Endothelial cell of umbilical vein (primary cell): ENCODE measurements at regions not wholly inside any gene's neighbourhood (a gene's known extent, or its start where the extent isn't known, plus 50 kb on each side); places are given as distances from the start of the nearest gene placed in this dataset.

Experiments
- BruUV-seq: library from RNA; stranded (reverse); fragments of 400-500 nt; replicated peaks from 2 replicates; lab custom pipeline; 2021; lab: Mats Ljungman, UMichigan
- CTCF ChIA-PET: fragments of 300-600, 350-600 bp; sonication (Branson Sonifier 250); formaldehyde crosslinking; loops from one replicate; lab custom pipeline; 2021; ENCODE audit warnings: antibody characterized with exemption, inconsistent platforms; lab: Charles Lee
- POLR2A ChIA-PET: fragments of 300-600, 350-600 bp; sonication (Branson Sonifier 250); formaldehyde crosslinking; loops from one replicate; lab custom pipeline; 2021; ENCODE audit warnings: antibody characterized with exemption, inconsistent platforms; lab: Charles Lee
- DNase-seq: peaks from one replicate; pipeline ENCODE4 v3.0.0-alpha.2; 2011; ENCODE audit warnings: low read depth, low spot score
- FAIRE-seq: peaks from 2 replicates; lab custom pipeline; 2011; peaks lifted over from hg19 to GRCh38; lab: Jason Lieb, UNC
- H2AFZ ChIP-seq: 2 replicates; pipeline ENCODE4 v1.6.0; 2012; ENCODE audit warnings: low read depth, low read length, control low read depth, inconsistent platforms
- H3K27ac ChIP-seq: 2 replicates; pipeline ENCODE4 v1.5.1; 2011; ENCODE audit warnings: low read depth, mild to moderate bottlenecking, control low read depth, low read length, moderate library complexity; ENCODE audit not compliant: insufficient read depth
- H3K27me3 ChIP-seq, 2 experiments: 2 replicates each; pipeline versions ENCODE4 v1.6.0 to v1.6.1; 2011; ENCODE audit warnings: low read length in 2 of 2, mixed read lengths in 1 of 2; ENCODE audit not compliant: control insufficient read depth in 2 of 2, insufficient read depth in 2 of 2
- H3K36me3 ChIP-seq, 2 experiments: 2 replicates in 1 of 2; 3 replicates in 1 of 2; pipeline ENCODE4 v1.5.1; 2011; ENCODE audit warnings: low read length in 2 of 2, mild to moderate bottlenecking in 1 of 2, moderate library complexity in 1 of 2; ENCODE audit not compliant: control insufficient read depth in 2 of 2, insufficient read depth in 2 of 2; ENCODE audit errors: extremely low read depth in 1 of 2
- H3K4me1 ChIP-seq: 3 replicates; pipeline ENCODE4 v1.5.1; 2011; ENCODE audit warnings: mild to moderate bottlenecking, low read length; ENCODE audit not compliant: control insufficient read depth, insufficient read depth; ENCODE audit errors: extremely low read depth
- H3K4me2 ChIP-seq: 2 replicates; pipeline ENCODE4 v1.6.1; 2011; ENCODE audit warnings: low read length, control low read depth, mixed read lengths; ENCODE audit not compliant: insufficient read depth
- H3K4me3 ChIP-seq, 3 experiments: fragments of 200-600 bp in 1 of 3; sonication (generic), shearing (Covaris generic) in 1 of 3; replicated peaks in 1 of 3; 2 replicates each; pipeline ENCODE4 v1.5.1; 2011 to 2016; ENCODE audit warnings: control low read depth in 3 of 3, low read length in 3 of 3, mild to moderate bottlenecking in 2 of 3, inconsistent platforms in 1 of 3, low read depth in 1 of 3, moderate library complexity in 1 of 3; ENCODE audit not compliant: insufficient read depth in 1 of 3
- H3K79me2 ChIP-seq: 2 replicates; pipeline ENCODE4 v1.6.0; 2012; ENCODE audit warnings: low read length, inconsistent platforms; ENCODE audit not compliant: control insufficient read depth, insufficient read depth
- H3K9ac ChIP-seq: replicated peaks from 2 replicates; pipeline ENCODE3; 2011; ENCODE audit warnings: low read length, control low read depth; ENCODE audit not compliant: insufficient read depth; ENCODE audit errors: extremely low read depth
- H3K9me1 ChIP-seq: replicated peaks from 3 replicates; pipeline ENCODE4 v1.6.0; 2011; ENCODE audit warnings: mild to moderate bottlenecking, low read length; ENCODE audit not compliant: control insufficient read depth, insufficient read depth; ENCODE audit errors: extremely low read depth
- H3K9me3 ChIP-seq: replicated peaks from 2 replicates; pipeline ENCODE4 v1.5.1; 2012; ENCODE audit warnings: low read length, inconsistent platforms; ENCODE audit not compliant: control insufficient read depth, insufficient read depth
- H4K20me1 ChIP-seq: replicated peaks from 2 replicates; pipeline ENCODE3; 2011; ENCODE audit warnings: mild to moderate bottlenecking, low read length; ENCODE audit not compliant: control insufficient read depth, insufficient read depth; ENCODE audit errors: extremely low read depth
- EZH2 ChIP-seq: IDR thresholded peaks from 2 replicates; pipeline ENCODE4 v1.6.1; 2012; ENCODE audit warnings: borderline replicate concordance, low read depth, mild to moderate bottlenecking, moderate library complexity, low read length, inconsistent platforms; ENCODE audit not compliant: severe bottlenecking
- FOS ChIP-seq: IDR thresholded peaks from 2 replicates; pipeline ENCODE4 v1.6.1; 2011; ENCODE audit warnings: mild to moderate bottlenecking, low read length, moderate library complexity, borderline replicate concordance; ENCODE audit not compliant: insufficient read depth
- GATA2 ChIP-seq: IDR thresholded peaks from 2 replicates; pipeline ENCODE4 v1.7.0; 2011; ENCODE audit warnings: low read depth, mild to moderate bottlenecking, moderate library complexity, mixed read lengths, low read length; ENCODE audit not compliant: insufficient read length, insufficient read depth
- JUN ChIP-seq: IDR thresholded peaks from 2 replicates; pipeline ENCODE4 v1.6.1; 2011; ENCODE audit warnings: borderline replicate concordance, low read depth; ENCODE audit not compliant: insufficient read length, insufficient read depth
- MYC ChIP-seq: IDR thresholded peaks from one replicate; pipeline ENCODE4 v1.6.1; 2011; ENCODE audit warnings: mild to moderate bottlenecking, low read depth, low read length
- POLR2A ChIP-seq: IDR thresholded peaks from 2 replicates; pipeline ENCODE4 v1.6.1; 2012; ENCODE audit warnings: low read depth, mild to moderate bottlenecking, control low read depth, low read length
- POLR2AphosphoS5 ChIP-seq: IDR thresholded peaks from 2 replicates; pipeline ENCODE4 v1.6.1; 2012; ENCODE audit warnings: low read depth, mild to moderate bottlenecking, control low read depth, low read length, moderate library complexity; ENCODE audit not compliant: insufficient read depth
- dilution Hi-C: fragments of 300-500 bp; cut with MboI; formaldehyde crosslinking; loops from one replicate; pipeline ENCODE4 v1.15.0; 2019; ENCODE audit warnings: low sequenced_read_pairs; ENCODE audit not compliant: extremely low pct_ligation_motif_present
- intact Hi-C: fragments of 100-400 bp; cut with micrococcal nuclease; formaldehyde crosslinking; loops from one replicate; pipeline ENCODE4 v1.10.0; 2022
- TF ChIP-seq, protein P1 (sequence below): IDR thresholded peaks from 2 replicates; pipeline ENCODE4 v1.6.1; 2011; ENCODE audit not compliant: insufficient read depth, insufficient read length
- TF ChIP-seq, protein P2 (sequence below), 2 donors: IDR thresholded peaks; 1 replicate in 1 of 2; 2 replicates in 1 of 2; pipeline ENCODE4 v1.5.1; 2011; ENCODE audit warnings: low read length in 2 of 2, mild to moderate bottlenecking in 2 of 2, moderate library complexity in 2 of 2, control low read depth in 1 of 2, inconsistent platforms in 1 of 2, low read depth in 1 of 2; ENCODE audit not compliant: insufficient read depth in 1 of 2; ENCODE audit errors: extremely low read depth in 1 of 2

DNA sequence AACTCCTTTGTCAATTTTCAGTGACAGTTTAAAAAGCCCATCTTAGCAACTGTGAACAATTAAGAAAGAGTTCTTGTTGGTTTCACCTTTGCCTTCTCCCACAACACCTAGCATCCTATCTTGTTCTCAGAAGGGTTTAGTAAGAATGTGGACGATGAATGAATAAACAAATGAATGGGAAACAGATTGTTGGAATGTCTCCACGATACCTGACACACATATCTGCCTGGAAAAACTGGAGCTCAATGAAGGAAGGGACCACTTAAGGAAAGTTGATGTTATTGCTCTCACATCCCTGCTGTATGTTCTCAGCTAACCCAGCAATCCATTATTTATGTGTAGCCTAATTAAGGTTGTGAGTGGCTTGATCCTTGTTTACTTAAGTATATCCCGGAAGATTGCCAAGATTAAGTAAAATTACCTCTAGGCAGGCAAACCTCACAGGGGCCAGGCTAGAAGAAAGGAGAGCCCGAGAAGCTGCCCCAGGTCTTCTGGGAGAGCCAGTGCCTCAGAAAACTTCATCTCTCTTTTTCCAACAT is 286.4 kb downstream of the NXPE2 start:
- dilution Hi-C loops = no loop called here
- H4K20me1 ChIP-seq = no peaks in the 10 kb centered on the region
- H3K4me2 ChIP-seq = no peak overlapping the region
- BruUV-seq = no TSS peak
- H3K9me1 ChIP-seq = no peaks in the 10 kb centered on the region
- no peak overlapping the region for H3K4me3 ChIP-seq
- H3K4me1 ChIP-seq = no peaks in the 10 kb centered on the region
- ChIA-PET POLR2A (no interaction called here), CTCF (no interaction called here)
- no peak overlapping the region for H3K9ac ChIP-seq
- no peaks in the 10 kb centered on the region for H3K9me3 ChIP-seq
- no peak overlapping the region for H3K27ac ChIP-seq
- H3K27me3 ChIP-seq = no peaks in the 10 kb centered on the region
- no peaks in the 10 kb centered on the region for H3K36me3 ChIP-seq
- intact Hi-C loops = no loop called here
- DNase-seq (no peak), FAIRE-seq (no peak)
- H2AFZ ChIP-seq = no peak overlapping the region
- H3K79me2 ChIP-seq = no peaks in the 10 kb centered on the region
- TF ChIP-seq JUN (no peak), GATA2 (no peak), EZH2 (no peak), MYC (no peak), POLR2AphosphoS5 (no peak), POLR2A (no peak), FOS (no peak)
- TF ChIP-seq, protein P1, sequence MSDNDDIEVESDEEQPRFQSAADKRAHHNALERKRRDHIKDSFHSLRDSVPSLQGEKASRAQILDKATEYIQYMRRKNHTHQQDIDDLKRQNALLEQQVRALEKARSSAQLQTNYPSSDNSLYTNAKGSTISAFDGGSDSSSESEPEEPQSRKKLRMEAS = no peak
- TF ChIP-seq, protein P2, sequence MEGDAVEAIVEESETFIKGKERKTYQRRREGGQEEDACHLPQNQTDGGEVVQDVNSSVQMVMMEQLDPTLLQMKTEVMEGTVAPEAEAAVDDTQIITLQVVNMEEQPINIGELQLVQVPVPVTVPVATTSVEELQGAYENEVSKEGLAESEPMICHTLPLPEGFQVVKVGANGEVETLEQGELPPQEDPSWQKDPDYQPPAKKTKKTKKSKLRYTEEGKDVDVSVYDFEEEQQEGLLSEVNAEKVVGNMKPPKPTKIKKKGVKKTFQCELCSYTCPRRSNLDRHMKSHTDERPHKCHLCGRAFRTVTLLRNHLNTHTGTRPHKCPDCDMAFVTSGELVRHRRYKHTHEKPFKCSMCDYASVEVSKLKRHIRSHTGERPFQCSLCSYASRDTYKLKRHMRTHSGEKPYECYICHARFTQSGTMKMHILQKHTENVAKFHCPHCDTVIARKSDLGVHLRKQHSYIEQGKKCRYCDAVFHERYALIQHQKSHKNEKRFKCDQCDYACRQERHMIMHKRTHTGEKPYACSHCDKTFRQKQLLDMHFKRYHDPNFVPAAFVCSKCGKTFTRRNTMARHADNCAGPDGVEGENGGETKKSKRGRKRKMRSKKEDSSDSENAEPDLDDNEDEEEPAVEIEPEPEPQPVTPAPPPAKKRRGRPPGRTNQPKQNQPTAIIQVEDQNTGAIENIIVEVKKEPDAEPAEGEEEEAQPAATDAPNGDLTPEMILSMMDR (IDR thresholded peaks at IDR 0.05; ENCODE audit: extremely low read depth in 1 of 2, insufficient read depth in 1 of 2, low read depth in 1 of 2, low read length in 2 of 2) = no peak
